ENCODE measurements at regions not wholly inside any gene's neighbourhood (a gene's known extent, or its start where the extent isn't known, plus 50 kb on each side); places are given as distances from the start of the nearest gene placed in this dataset.
"Not testable (repeated sequence)": the region's sequence is repeated elsewhere in the genome, so short reads cannot be mapped to it uniquely, and the experiment has no call there.

DNA sequence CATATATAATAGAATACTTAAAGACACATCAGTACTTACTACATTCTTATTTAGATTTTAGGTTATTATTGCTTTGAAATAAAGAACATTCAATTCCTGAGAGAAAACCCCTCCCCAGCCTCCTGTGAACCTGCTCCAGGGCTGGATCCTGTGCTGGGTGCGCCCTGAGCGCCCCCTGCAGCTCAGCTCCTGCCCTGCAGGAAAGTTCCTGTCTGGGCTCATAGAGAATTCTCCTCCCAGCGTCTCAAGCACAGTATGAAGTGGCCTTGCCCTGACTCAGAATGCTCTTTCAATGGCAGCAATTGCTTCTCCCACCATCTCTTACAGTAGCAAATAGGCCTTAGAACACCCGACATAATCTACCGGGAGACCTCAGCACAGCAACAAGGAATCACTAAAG is 98.8 kb upstream of the GOLGA6L6 start:
- not testable (repeated sequence) for TF ChIP-seq CTCF, POLR2A (IDR thresholded peaks at IDR 0.05)

Measured in adrenal gland (tissue), 5 donors.